ENCODE measurements at regions not wholly inside any gene's neighbourhood (a gene's known extent, or its start where the extent isn't known, plus 50 kb on each side); places are given as distances from the start of the nearest gene placed in this dataset.

GRCh38 chr1:221331273-221332183 lies 410.4 kb downstream of the DUSP10 start:
- Histone ChIP-seq H3K4me1 (ENCODE audit: control insufficient read depth, insufficient read depth, low read length, poor library complexity, severe bottlenecking) (peaks cover 25% of the 10 kb centered on the region), H3K9me3 (ENCODE audit: control insufficient read depth, low read length) (peaks cover 19% of the 10 kb centered on the region), H3K36me3 (ENCODE audit: control insufficient read depth, insufficient read depth, low read length) (no peaks in the 10 kb centered on the region), H3K4me3 (ENCODE audit: extremely low read depth, insufficient read depth, low read length, poor library complexity, severe bottlenecking) (no peak overlapping the region), H3K27ac (ENCODE audit: low read depth, low read length, severe bottlenecking) (no peak overlapping the region)
- no CpG with 5 or more reads among the region's 1 CpG for WGBS, 2 experiments (ENCODE audit: insufficient coverage in 2 of 2)

- 100% methylated on average over 1 of the region's 2 CpGs; no CpG with 5 or more reads in 1 of the 2 experiments for WGBS, 2 experiments (ENCODE audit: insufficient coverage in 2 of 2)
- Histone ChIP-seq H3K36me3 (ENCODE audit: control insufficient read depth, insufficient read depth, low read length) (no peaks in the 10 kb centered on the region), H3K9me3 (ENCODE audit: control insufficient read depth, low read length) (peaks cover 19% of the 10 kb centered on the region), H3K4me1 (ENCODE audit: control insufficient read depth, insufficient read depth, low read length, poor library complexity, severe bottlenecking) (peaks cover 36% of the 10 kb centered on the region), H3K4me3 (ENCODE audit: extremely low read depth, insufficient read depth, low read length, poor library complexity, severe bottlenecking) (no peak overlapping the region), H3K27ac (ENCODE audit: low read depth, low read length, severe bottlenecking) (peak overlapping the region; percentile 99)
Measured at GRCh38 chr1:221334062-221334461, 407.8 kb downstream of the DUSP10 start.

DNA sequence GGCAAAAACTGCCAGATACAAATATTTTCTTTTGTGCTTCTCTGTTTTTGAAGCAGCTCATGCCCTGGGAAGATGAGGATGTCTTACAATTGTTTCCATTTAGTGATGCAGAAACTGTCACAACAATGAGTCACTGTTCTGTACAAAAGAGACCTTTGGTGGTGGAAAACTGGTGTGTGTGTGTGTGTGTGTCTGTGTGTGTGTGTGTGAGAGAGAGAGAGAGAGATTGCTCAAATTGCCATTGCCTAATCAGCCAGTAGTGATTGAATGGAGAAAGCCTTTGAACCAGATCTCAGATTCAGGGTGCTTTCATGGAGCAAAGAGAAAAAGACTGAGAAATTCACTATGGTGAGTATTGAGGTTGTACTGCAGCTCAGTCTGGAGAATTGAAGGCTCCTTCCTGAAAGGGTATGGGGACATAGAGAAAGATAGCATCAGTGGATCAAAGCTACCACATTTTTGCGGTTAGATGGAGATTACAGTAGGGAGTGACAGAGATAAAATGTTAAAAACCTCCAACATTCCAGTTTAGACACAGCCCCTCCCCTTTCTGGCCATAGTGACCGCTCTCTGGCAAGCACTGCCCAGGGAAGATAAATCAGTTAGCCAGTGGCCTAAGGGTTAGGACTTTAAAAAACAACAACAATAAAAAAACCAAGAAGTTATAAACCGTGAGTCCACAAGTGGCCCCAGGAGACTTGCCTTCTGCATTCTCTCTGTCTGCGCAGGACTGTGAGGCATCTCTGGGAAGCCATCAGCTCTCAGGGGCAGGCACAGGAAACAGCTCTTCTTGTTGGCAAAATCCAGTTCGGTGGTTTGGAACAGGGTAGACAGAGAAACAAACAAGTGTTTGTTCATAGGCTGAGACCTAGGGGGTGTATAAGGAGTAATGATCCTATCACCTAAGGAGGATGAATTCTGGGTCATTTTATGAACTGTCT lies 406.5 kb downstream of the DUSP10 start:
- H3K4me3 ChIP-seq (ENCODE audit: extremely low read depth, insufficient read depth, low read length, poor library complexity, severe bottlenecking) = no peak overlapping the region
- peak overlapping the region; percentile 99 for H3K27ac ChIP-seq (ENCODE audit: low read depth, low read length, severe bottlenecking)
- no peaks in the 10 kb centered on the region for H3K36me3 ChIP-seq (ENCODE audit: control insufficient read depth, insufficient read depth, low read length)
- WGBS, 2 experiments (ENCODE audit: insufficient coverage in 2 of 2) = 70 to 74% methylated on average over 3 to 4 of the region's 5 CpGs
- peaks cover 36% of the 10 kb centered on the region for H3K4me1 ChIP-seq (ENCODE audit: control insufficient read depth, insufficient read depth, low read length, poor library complexity, severe bottlenecking)
- H3K9me3 ChIP-seq (ENCODE audit: control insufficient read depth, low read length) = peaks cover 19% of the 10 kb centered on the region

- H3K4me1 ChIP-seq (ENCODE audit: control insufficient read depth, insufficient read depth, low read length, poor library complexity, severe bottlenecking) = peaks cover 36% of the 10 kb centered on the region
Measured at GRCh38 chr1:221336126-221336525, 405.8 kb downstream of the DUSP10 start.

DNA sequence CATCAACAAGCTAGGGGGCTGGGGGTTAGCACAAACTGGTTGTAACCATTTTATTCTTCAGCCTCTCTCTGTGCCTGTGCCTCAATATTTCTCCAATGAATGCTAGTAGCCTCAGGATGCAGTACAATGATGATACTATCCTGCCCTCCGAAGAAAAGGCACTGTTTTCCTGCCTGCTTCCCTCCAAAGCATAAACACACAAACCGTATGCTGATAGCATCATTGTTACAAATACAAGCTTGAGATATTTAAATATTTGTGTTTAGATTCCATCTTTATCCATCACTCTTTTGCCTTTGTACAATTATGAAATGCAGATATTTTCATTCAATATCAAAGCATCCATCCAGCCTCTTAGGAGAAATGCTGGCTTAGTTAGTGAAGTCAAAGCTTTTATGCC lies 404.8 kb downstream of the DUSP10 start:
- H3K9me3 ChIP-seq (ENCODE audit: control insufficient read depth, low read length) = peaks cover 12% of the 10 kb centered on the region
- H3K27ac ChIP-seq (ENCODE audit: low read depth, low read length, severe bottlenecking) = peak overlapping the region; percentile 99
- no peak overlapping the region for H3K4me3 ChIP-seq (ENCODE audit: extremely low read depth, insufficient read depth, low read length, poor library complexity, severe bottlenecking)
- no peaks in the 10 kb centered on the region for H3K36me3 ChIP-seq (ENCODE audit: control insufficient read depth, insufficient read depth, low read length)
- peaks cover 36% of the 10 kb centered on the region for H3K4me1 ChIP-seq (ENCODE audit: control insufficient read depth, insufficient read depth, low read length, poor library complexity, severe bottlenecking)
- 80% methylated on average over 1 of the region's 2 CpGs; no CpG with 5 or more reads in 1 of the 2 experiments for WGBS, 2 experiments (ENCODE audit: insufficient coverage in 2 of 2)

More at GRCh38 chr1:221336126-221336525, 405.8 kb downstream of the DUSP10 start:
- Histone ChIP-seq H3K4me3 (ENCODE audit: extremely low read depth, insufficient read depth, low read length, poor library complexity, severe bottlenecking) (no peak overlapping the region), H3K27ac (ENCODE audit: low read depth, low read length, severe bottlenecking) (peak overlapping the region; percentile 99), H3K36me3 (ENCODE audit: control insufficient read depth, insufficient read depth, low read length) (no peaks in the 10 kb centered on the region), H3K9me3 (ENCODE audit: control insufficient read depth, low read length) (peaks cover 18% of the 10 kb centered on the region)
- 20 to 82% methylated on average over 1 to 2 of the region's 2 CpGs for WGBS, 2 experiments (ENCODE audit: insufficient coverage in 2 of 2)

- Histone ChIP-seq H3K27ac (ENCODE audit: low read depth, low read length, severe bottlenecking) (no peak overlapping the region), H3K36me3 (ENCODE audit: control insufficient read depth, insufficient read depth, low read length) (no peaks in the 10 kb centered on the region), H3K4me3 (ENCODE audit: extremely low read depth, insufficient read depth, low read length, poor library complexity, severe bottlenecking) (no peak overlapping the region), H3K4me1 (ENCODE audit: control insufficient read depth, insufficient read depth, low read length, poor library complexity, severe bottlenecking) (peaks cover 6% of the 10 kb centered on the region), H3K9me3 (ENCODE audit: control insufficient read depth, low read length) (no peaks in the 10 kb centered on the region)
Measured at GRCh38 chr1:221343136-221343535, 398.8 kb downstream of the DUSP10 start.

GRCh38 chr1:221343607-221344006 lies 398.3 kb downstream of the DUSP10 start:
- no peaks in the 10 kb centered on the region for H3K36me3 ChIP-seq (ENCODE audit: control insufficient read depth, insufficient read depth, low read length)
- H3K27ac ChIP-seq (ENCODE audit: low read depth, low read length, severe bottlenecking) = no peak overlapping the region
- WGBS, 2 experiments (ENCODE audit: insufficient coverage in 2 of 2) = 96 to 100% methylated on average over 2 of the region's 3 CpGs
- H3K4me3 ChIP-seq (ENCODE audit: extremely low read depth, insufficient read depth, low read length, poor library complexity, severe bottlenecking) = no peak overlapping the region
- peaks cover 6% of the 10 kb centered on the region for H3K4me1 ChIP-seq (ENCODE audit: control insufficient read depth, insufficient read depth, low read length, poor library complexity, severe bottlenecking)
- no peaks in the 10 kb centered on the region for H3K9me3 ChIP-seq (ENCODE audit: control insufficient read depth, low read length)

DNA sequence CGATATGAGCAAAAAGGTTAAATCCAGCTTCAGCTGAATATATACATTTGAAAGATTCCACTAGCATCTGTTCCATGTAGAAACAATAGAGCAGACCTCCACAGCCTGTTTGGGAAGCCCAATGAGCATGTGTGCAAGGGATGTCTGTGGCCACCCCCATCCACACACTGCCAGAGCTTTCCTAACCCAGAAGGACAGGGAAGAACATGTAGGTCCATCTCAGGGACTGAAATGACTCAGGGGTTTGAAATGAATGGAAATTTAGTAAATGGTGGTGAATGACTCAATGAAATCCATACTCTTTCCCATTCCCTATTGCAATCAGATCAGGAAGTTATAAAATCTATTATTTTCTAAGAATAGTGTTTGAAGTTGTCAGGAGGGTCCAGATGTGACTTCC lies 397.2 kb downstream of the DUSP10 start:
- H3K4me1 ChIP-seq (ENCODE audit: control insufficient read depth, insufficient read depth, low read length, poor library complexity, severe bottlenecking) = peaks cover 6% of the 10 kb centered on the region
- no peak overlapping the region for H3K27ac ChIP-seq (ENCODE audit: low read depth, low read length, severe bottlenecking)
- H3K9me3 ChIP-seq (ENCODE audit: control insufficient read depth, low read length) = no peaks in the 10 kb centered on the region
- WGBS, 2 experiments (ENCODE audit: insufficient coverage in 2 of 2) = 100% methylated on average over 1 of the region's 1 CpG; no CpG with 5 or more reads in 1 of the 2 experiments
- H3K4me3 ChIP-seq (ENCODE audit: extremely low read depth, insufficient read depth, low read length, poor library complexity, severe bottlenecking) = no peak overlapping the region
- no peaks in the 10 kb centered on the region for H3K36me3 ChIP-seq (ENCODE audit: control insufficient read depth, insufficient read depth, low read length)

DNA sequence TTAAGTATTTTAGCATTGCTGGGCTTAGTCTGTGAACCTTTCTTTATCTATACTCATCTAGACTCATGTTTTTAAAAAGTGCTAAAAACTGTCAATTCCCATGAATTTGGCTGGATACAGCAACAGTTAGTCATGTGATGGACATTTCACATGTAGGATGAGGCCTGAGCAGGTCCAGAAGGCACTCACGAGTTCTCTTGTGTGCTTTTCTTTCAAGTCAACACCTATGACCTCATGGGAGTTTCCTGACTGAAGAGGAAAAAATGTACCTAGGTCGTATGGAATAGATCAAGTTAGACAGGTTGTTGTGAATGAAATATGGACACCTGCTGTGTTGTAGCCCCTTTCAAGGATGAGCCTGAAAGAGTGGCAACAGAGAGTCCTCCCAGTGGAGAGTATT lies 394.2 kb downstream of the DUSP10 start:
- Histone ChIP-seq H3K4me3 (ENCODE audit: extremely low read depth, insufficient read depth, low read length, poor library complexity, severe bottlenecking) (no peak overlapping the region), H3K9me3 (ENCODE audit: control insufficient read depth, low read length) (no peaks in the 10 kb centered on the region), H3K27ac (ENCODE audit: low read depth, low read length, severe bottlenecking) (no peak overlapping the region), H3K36me3 (ENCODE audit: control insufficient read depth, insufficient read depth, low read length) (no peaks in the 10 kb centered on the region), H3K4me1 (ENCODE audit: control insufficient read depth, insufficient read depth, low read length, poor library complexity, severe bottlenecking) (peaks cover 6% of the 10 kb centered on the region)
- WGBS, 2 experiments (ENCODE audit: insufficient coverage in 2 of 2) = 62% methylated on average over 2 of the region's 2 CpGs; no CpG with 5 or more reads in 1 of the 2 experiments

DNA sequence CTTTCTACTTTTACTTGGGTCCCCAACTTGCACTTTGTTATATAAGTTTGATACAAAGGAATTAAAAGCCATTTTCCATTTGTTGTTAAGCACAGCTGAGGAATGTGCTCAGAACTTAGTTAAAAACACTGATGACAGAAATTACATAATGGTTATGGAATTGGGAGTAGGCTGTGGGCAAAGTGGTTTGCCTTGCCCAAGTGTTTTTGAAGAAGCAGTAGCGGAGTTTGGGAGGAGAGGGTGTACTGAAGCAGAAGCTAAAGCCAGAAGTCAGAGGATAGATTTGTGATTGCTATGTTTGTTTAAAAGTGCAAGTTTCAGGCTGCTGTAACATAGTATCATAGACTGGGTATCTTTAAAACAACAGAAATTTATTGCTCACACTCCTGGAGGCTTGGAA lies 391.8 kb downstream of the DUSP10 start:
- no peaks in the 10 kb centered on the region for H3K4me1 ChIP-seq (ENCODE audit: control insufficient read depth, insufficient read depth, low read length, poor library complexity, severe bottlenecking)
- no peak overlapping the region for H3K4me3 ChIP-seq (ENCODE audit: extremely low read depth, insufficient read depth, low read length, poor library complexity, severe bottlenecking)
- H3K36me3 ChIP-seq (ENCODE audit: control insufficient read depth, insufficient read depth, low read length) = no peaks in the 10 kb centered on the region
- no peak overlapping the region for H3K27ac ChIP-seq (ENCODE audit: low read depth, low read length, severe bottlenecking)
- peaks cover 8% of the 10 kb centered on the region for H3K9me3 ChIP-seq (ENCODE audit: control insufficient read depth, low read length)
- WGBS, 2 experiments (ENCODE audit: insufficient coverage in 2 of 2) = 92% methylated on average over 1 of the region's 1 CpG

Data from mesodermal cell (in vitro differentiated cells).